ENCODE measurements at regions not wholly inside any gene's neighbourhood (a gene's known extent, or its start where the extent isn't known, plus 50 kb on each side); places are given as distances from the start of the nearest gene placed in this dataset.

GRCh38 chr4:123870216-123870876, 473.8 kb downstream of the SPRY1 start:
- no peak overlapping the region for H2AFZ ChIP-seq (ENCODE audit: insufficient read depth, low read depth, low read length, poor library complexity, severe bottlenecking)
- H3K27ac Mint-ChIP-seq = no peak overlapping the region
- POLR2A ChIA-PET = no interaction called here
- no peaks in the 10 kb centered on the region for H3K9me3 ChIP-seq (ENCODE audit: control extremely low read depth in 1 of 3, control insufficient read depth in 2 of 3, insufficient read depth in 1 of 3, low read length in 2 of 3)
- H3K4me1 Mint-ChIP-seq = no peaks in the 10 kb centered on the region
- TF ChIP-seq EZH2 (IDR thresholded peaks at IDR 0.05; ENCODE audit: borderline replicate concordance, insufficient read depth, low read depth, low read length, poor library complexity, severe bottlenecking) = no peak
- TF ChIP-seq CTCF (IDR thresholded peaks at IDR 0.05) = no peak
- H3K4me2 ChIP-seq (replicated peaks; ENCODE audit: low read depth, low read length, poor library complexity, severe bottlenecking) = no peak overlapping the region
- no peaks in the 10 kb centered on the region for H3K79me2 ChIP-seq (ENCODE audit: control insufficient read depth, insufficient read depth, low read length)
- H3K4me3 ChIP-seq (ENCODE audit: control extremely low read depth in 1 of 5, extremely low read depth in 1 of 5, insufficient read depth in 1 of 5, low read depth in 2 of 5, low read length in 4 of 5) = no peak overlapping the region
- no peaks in the 10 kb centered on the region for H3K9me3 Mint-ChIP-seq (ENCODE audit: insufficient read depth)
- no peak overlapping the region for H3K9ac ChIP-seq (ENCODE audit: low read length)
- intact Hi-C loops (cut with micrococcal nuclease) = no loop called here
- 82% methylated on average over 3 of the region's 4 CpGs for WGBS (ENCODE audit: insufficient coverage)
- H4K20me1 ChIP-seq (ENCODE audit: control insufficient read depth, insufficient read depth, low read length, poor library complexity, severe bottlenecking) = no peaks in the 10 kb centered on the region
- CTCF ChIA-PET = no interaction called here
- no peaks in the 10 kb centered on the region for H3K27me3 ChIP-seq (replicated peaks in 1 of 4; ENCODE audit: control extremely low read depth in 1 of 4, control insufficient read depth in 3 of 4, insufficient read depth in 4 of 4, low read length in 3 of 4)
- ATAC-seq (ENCODE audit: low read depth) (no peak), DNase-seq (no peak)
- no peaks in the 10 kb centered on the region for H3K27me3 Mint-ChIP-seq
- H3K4me1 ChIP-seq (ENCODE audit: control insufficient read depth in 2 of 2, insufficient read depth in 2 of 2, low read length in 2 of 2) = no peaks in the 10 kb centered on the region
- no peak overlapping the region for H3K27ac ChIP-seq (ENCODE audit: low read length in 2 of 2)
- no peak overlapping the region for H3K4me3 Mint-ChIP-seq
- no peaks in the 10 kb centered on the region for H3K36me3 ChIP-seq (replicated peaks in 1 of 2; ENCODE audit: control extremely low read depth in 1 of 2, control insufficient read depth in 1 of 2, extremely low read depth in 1 of 2, insufficient read depth in 2 of 2, low read length in 1 of 2)

- no peak overlapping the region for H3K4me2 ChIP-seq (replicated peaks; ENCODE audit: low read depth, low read length, poor library complexity, severe bottlenecking)
- H3K9me3 ChIP-seq (ENCODE audit: control extremely low read depth in 1 of 3, control insufficient read depth in 2 of 3, insufficient read depth in 1 of 3, low read length in 2 of 3) = no peaks in the 10 kb centered on the region
- H3K4me3 ChIP-seq (ENCODE audit: control extremely low read depth in 1 of 5, extremely low read depth in 1 of 5, insufficient read depth in 1 of 5, low read depth in 2 of 5, low read length in 4 of 5) = no peak overlapping the region
- Mint-ChIP-seq H3K4me3 (no peak overlapping the region), H3K27me3 (no peaks in the 10 kb centered on the region), H3K4me1 (no peaks in the 10 kb centered on the region), H3K27ac (no peak overlapping the region), H3K9me3 (ENCODE audit: insufficient read depth) (no peaks in the 10 kb centered on the region)
- H3K27ac ChIP-seq (ENCODE audit: low read length in 2 of 2) = no peak overlapping the region
- no peaks in the 10 kb centered on the region for H3K4me1 ChIP-seq (ENCODE audit: control insufficient read depth in 2 of 2, insufficient read depth in 2 of 2, low read length in 2 of 2)
- H2AFZ ChIP-seq (ENCODE audit: insufficient read depth, low read depth, low read length, poor library complexity, severe bottlenecking) = no peak overlapping the region
- no peak overlapping the region for H3K9ac ChIP-seq (ENCODE audit: low read length)
- no peaks in the 10 kb centered on the region for H3K79me2 ChIP-seq (ENCODE audit: control insufficient read depth, insufficient read depth, low read length)
- WGBS (ENCODE audit: insufficient coverage) = 67% methylated on average over 1 of the region's 6 CpGs
- intact Hi-C loops (cut with micrococcal nuclease) = no loop called here
- no peaks in the 10 kb centered on the region for H3K36me3 ChIP-seq (replicated peaks in 1 of 2; ENCODE audit: control extremely low read depth in 1 of 2, control insufficient read depth in 1 of 2, extremely low read depth in 1 of 2, insufficient read depth in 2 of 2, low read length in 1 of 2)
- ATAC-seq (ENCODE audit: low read depth) = no peak
- H4K20me1 ChIP-seq (ENCODE audit: control insufficient read depth, insufficient read depth, low read length, poor library complexity, severe bottlenecking) = no peaks in the 10 kb centered on the region
- ChIA-PET CTCF (no interaction called here), POLR2A (no interaction called here)
- no peaks in the 10 kb centered on the region for H3K27me3 ChIP-seq (replicated peaks in 1 of 4; ENCODE audit: control extremely low read depth in 1 of 4, control insufficient read depth in 3 of 4, insufficient read depth in 4 of 4, low read length in 3 of 4)
- DNase-seq = no peak
- TF ChIP-seq CTCF (IDR thresholded peaks at IDR 0.05) (no peak), EZH2 (IDR thresholded peaks at IDR 0.05; ENCODE audit: borderline replicate concordance, insufficient read depth, low read depth, low read length, poor library complexity, severe bottlenecking) (no peak)
These were observed 474.7 kb downstream of the SPRY1 start for GRCh38 chr4:123871341-123871740.

Measured in B cell (primary cell).